GM12874 (cell line): ENCODE measurements at regions not wholly inside any gene's neighbourhood (a gene's known extent, or its start where the extent isn't known, plus 50 kb on each side); places are given as distances from the start of the nearest gene placed in this dataset.

Experiments
- CTCF ChIP-seq: IDR thresholded peaks from 2 replicates; pipeline ENCODE4 v1.5.1; 2011; ENCODE audit warnings: low read depth, mild to moderate bottlenecking, control low read depth, low read length, moderate library complexity; ENCODE audit not compliant: insufficient read depth

GRCh38 chr14:82872494-82872893 lies 1338.8 kb upstream of the SEL1L start:
- peak; percentile 50 for TF ChIP-seq CTCF

GRCh38 chr14:82878951-82879350 lies 1345.3 kb upstream of the SEL1L start:
- no peak for TF ChIP-seq CTCF

GRCh38 chr14:82879949-82880535 lies 1346.4 kb upstream of the SEL1L start:
- no peak for TF ChIP-seq CTCF

- TF ChIP-seq CTCF, result no peak
Measured at GRCh38 chr14:82886670-82887069, 1353.0 kb upstream of the SEL1L start.

- no peak for TF ChIP-seq CTCF
Measured at GRCh38 chr14:82889701-82890100, 1356.0 kb upstream of the SEL1L start.

- no peak for TF ChIP-seq CTCF
Measured at GRCh38 chr14:82896476-82896875, 1362.8 kb upstream of the SEL1L start.

- TF ChIP-seq CTCF, result no peak
Measured at GRCh38 chr14:82897469-82898308, 1364.0 kb upstream of the SEL1L start.
